AG08395 (cell line): ENCODE measurements at regions not wholly inside any gene's neighbourhood (a gene's known extent, or its start where the extent isn't known, plus 50 kb on each side); places are given as distances from the start of the nearest gene placed in this dataset.
"Not testable (repeated sequence)": the region's sequence is repeated elsewhere in the genome, so short reads cannot be mapped to it uniquely, and the experiment has no call there.

Experiments
- DNase-seq: peaks from one replicate; pipeline ENCODE4 v3.0.0; 2012; ENCODE audit warnings: mixed read lengths, low spot score

- no peak for DNase-seq
These were observed 52.1 kb downstream of the ARHGEF18 start for GRCh38 chr19:7400815-7401214.

- DNase-seq = no peak
These were observed 53.0 kb downstream of the ARHGEF18 start for GRCh38 chr19:7401694-7402093.

DNA sequence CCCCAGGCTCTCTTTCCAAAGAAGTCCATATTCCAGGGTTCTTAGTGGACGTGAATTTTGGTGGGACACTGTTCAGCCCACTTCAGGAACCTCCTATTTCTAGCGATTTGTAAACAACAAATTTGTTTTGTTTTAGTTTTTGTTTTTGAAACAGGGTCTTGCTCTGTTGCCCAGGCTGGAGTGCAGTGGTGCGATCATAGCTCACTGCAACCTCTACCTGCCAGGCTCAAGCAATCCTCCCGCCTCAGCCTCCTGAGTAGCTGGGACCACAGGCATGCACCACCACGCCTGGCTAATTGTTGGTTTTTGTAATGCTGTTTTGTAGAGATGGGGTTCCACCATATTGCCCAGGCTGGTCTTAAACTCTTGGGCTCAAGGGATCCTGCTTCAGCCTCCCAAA lies 56.7 kb downstream of the ARHGEF18 start:
- not testable (repeated sequence) for DNase-seq

GRCh38 chr19:7408251-7408650 lies 59.5 kb downstream of the ARHGEF18 start:
- DNase-seq = no peak

DNA sequence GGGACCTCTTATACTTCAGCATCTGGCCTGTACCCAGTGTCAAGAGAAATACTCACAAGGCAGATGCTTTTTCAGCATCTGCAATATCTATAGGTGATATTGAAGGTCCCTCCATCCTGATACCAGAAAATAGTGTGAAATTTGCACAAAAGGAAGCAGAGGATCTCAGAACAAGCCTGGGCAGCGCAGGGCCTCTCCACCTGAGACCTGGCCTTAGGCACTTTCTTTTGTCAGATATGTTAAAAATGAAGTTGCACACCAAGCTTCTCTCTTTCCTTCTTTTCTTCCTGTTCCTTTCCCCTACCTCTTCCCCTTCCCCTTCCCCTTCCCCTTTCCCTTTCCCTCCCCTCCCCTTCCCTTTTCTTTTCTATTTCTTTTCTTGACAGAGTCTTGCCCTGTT lies 62.2 kb downstream of the ARHGEF18 start:
- DNase-seq = no peak

GRCh38 chr19:7413629-7414028 lies 64.9 kb downstream of the ARHGEF18 start:
- DNase-seq = no peak

DNA sequence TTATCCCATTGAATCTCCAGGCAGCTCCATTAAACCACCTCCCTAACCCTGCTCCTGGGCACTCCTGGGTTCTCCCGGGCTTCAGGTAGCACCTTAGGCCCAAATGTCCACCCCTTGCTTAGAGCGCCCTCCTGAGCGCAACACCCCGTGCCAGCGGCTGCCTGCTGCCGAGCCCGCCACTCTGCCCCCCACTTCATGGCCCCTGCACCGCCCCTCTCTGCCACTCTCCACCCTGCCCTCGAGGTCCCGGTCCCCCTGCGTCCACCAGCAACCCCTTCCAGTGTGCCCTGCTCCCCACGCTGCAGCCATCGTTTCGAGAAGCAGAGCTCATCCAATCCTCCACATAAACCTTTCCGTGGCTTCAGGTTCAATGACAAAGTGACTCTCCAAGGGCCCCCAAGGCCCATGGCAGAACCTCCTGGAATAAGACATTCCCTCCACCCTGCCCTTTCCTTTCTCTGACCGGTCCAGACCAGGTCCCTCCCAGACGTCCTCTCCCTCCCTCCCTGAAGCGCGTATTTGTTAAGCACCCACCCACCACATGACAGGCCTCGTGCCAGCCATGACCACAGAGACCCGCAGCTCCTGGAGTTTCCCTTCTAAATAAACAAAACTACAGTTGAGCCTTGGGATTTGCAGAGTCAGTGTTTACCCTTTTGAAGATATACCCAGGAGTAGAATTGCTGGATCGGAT lies 66.6 kb downstream of the ARHGEF18 start:
- DNase-seq = no peak

- no peak for DNase-seq
These were observed 67.2 kb downstream of the ARHGEF18 start for GRCh38 chr19:7415857-7416371.

- DNase-seq = peak; percentile 36
These were observed 69.1 kb downstream of the ARHGEF18 start for GRCh38 chr19:7417671-7418324.

DNA sequence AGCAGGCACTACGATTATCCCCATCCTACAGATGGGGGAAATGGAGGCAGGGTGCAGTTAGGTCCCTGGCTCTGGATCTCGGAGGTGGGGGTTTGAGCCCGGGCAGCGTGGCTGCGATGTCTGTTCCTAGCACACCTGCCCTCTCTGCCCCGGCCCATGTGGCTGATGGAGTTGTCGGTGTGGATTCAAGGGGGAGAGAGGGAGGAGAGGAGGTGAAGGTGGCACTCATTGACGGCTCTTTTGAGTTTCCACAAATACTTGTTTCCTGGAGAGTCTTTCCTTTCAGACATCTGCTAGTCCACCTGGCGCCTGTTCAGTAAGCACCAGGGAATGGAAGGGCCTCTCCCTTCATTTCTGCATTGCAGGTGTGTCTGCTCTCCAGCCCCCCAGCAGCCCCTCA lies 69.9 kb downstream of the ARHGEF18 start:
- DNase-seq = no peak

DNA sequence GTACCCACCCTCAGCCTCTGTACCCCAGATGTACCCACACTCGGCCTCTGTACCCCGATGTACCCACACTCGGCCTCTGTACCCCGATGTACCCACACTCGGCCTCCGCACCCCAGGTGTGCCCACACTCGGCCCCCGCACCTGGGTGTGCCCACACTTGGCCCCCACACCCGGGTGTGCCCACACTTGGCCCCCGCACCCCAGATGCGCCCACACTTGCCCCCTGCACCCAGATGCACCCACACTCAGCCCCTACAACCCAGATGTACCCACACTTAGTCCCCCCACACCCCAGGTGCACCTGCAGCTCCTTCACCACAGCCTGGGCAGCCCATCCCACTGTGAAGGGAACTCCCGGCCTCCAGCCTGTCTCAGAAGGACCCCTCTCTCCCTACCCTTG lies 69.7 kb downstream of the PEX11G start:
- DNase-seq = no peak

DNA sequence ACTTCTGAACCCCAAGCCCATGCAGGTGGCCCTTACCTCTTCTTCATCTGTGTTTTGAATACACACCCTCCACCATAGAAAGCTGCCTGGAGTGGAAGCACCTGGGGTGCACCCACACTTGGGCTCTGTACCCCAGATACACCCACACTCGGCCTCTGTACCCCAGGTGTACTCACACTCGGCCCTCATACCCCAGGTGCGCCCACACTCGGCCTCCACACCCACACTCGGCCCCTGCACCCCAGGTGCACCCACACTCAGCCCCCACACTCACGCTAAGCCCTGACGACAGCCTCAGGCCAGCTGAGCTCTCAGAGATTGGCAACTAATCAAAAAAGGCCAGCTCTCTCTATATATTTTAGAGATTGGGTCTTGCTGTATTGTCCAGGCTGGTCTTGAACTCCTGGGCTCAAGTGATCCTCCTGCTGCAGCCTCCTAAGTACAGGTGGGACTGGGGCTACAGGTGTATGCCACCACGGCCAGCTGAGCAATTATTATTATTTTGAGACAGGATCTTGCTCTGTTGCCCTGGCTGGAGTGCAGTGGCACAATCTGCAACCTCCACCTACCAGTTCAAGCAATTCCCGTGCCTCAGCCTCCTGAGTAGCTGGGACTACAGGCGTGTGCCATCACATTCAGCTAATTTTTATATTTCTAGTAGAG lies 68.9 kb downstream of the PEX11G start:
- no peak for DNase-seq

GRCh38 chr19:7421941-7422744 lies 66.7 kb downstream of the PEX11G start:
- no peak for DNase-seq
